GM21360 (cell line): ENCODE measurements at regions not wholly inside any gene's neighbourhood (a gene's known extent, or its start where the extent isn't known, plus 50 kb on each side); places are given as distances from the start of the nearest gene placed in this dataset.

Experiments
- ATAC-seq: cut with Tn5 transposase; IDR thresholded peaks from one replicate; pipeline ENCODE4 v1.9.1; 2021; ENCODE audit warnings: mild to moderate bottlenecking, moderate library complexity; ENCODE audit not compliant: unreplicated experiment

DNA sequence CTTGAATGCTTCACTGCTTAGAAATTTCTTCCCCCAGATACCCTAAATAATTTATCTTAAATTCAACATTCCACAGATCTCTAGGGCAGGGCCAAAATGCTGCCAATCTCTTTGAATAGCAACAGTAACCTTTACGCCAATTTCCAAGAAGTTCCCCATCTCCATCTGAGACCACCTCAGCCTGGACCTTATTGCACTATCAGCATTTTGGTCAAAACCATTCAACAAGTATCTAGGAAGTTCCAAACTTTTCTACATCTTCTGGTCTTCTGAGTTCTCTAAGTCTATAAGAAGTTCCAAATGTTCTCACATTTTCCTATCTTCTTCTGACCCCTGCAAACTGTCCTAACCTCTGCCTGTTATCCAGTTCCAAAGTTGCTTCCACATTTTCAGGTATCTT lies 1306.9 kb upstream of the SORCS1 start:
- ATAC-seq = no peak

DNA sequence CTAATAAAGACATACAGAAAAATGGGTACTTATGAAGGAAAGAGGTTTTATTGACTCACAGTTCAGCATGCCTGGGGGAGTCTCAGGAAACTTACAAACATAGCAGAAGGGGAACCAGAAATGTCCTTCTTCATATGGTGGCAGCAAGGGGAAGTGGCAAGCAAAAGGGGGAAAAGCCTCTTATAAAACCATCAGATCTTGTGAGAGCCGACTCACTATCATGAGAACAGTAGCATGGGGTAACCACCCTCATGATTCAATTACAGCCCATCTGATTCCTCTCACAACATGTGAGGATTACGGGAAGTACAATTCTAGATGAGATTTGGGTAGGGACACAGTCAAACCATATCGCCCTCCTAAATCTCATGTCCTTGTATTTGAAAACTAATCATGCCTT lies 1305.4 kb upstream of the SORCS1 start:
- ATAC-seq = no peak

GRCh38 chr10:108465871-108466641 lies 1301.5 kb upstream of the SORCS1 start:
- no peak for ATAC-seq

DNA sequence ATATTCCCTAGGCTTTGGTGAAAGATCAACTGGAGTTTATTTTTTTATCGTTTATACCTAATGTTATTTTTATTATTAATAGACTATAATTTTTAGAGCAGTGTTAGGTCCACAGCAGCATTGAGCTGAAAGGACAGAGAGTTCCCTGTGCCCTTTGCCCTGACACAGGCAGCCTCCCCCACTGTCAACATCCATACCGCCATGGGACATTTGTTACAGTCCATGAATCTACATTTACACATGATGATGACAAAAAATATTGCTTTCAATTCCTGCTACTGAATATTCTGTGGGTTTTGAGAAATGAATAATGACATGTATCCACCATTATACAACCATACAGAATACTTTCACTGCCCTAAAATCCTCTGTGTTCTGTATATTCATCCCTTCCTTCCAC lies 1297.5 kb upstream of the SORCS1 start:
- no peak for ATAC-seq

DNA sequence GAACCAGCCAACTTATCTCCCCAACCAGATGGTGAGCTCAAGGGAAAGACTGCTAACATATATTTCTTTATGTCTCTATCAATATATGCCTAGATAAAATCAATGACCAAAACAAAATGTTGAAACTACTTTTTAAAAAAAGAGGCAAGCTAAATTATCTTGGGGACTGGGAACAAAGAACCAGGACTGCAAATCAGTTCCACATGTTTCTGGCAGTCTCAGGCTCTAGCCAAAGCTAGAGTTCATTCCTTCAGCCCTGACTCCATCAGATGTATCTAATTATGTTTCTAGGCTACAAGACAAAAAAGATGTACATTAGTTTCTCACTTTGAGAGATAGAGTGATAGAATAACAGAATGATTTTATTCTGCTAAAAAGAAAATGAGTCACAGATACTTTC lies 1290.3 kb upstream of the SORCS1 start:
- no peak for ATAC-seq

DNA sequence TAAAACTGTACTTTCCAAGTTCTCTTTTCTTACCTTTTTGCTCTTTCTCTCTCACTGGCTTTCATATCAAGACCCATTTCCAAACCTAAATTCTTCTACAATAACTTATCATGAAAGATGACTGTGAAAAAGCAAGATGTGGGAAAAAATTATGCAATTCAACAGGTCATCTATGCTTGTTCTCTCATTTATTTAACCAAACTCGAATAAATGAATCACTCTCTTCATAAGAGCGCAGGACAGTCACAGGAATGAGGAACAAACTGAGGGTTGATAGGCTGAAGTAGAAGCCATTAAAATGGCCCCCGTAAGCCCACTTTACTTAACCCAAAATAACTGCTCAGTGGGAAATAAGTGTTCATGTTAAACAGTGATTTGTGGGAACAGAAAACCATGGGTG lies 1289.7 kb upstream of the SORCS1 start:
- ATAC-seq = no peak

GRCh38 chr10:108453166-108453565 lies 1288.7 kb upstream of the SORCS1 start:
- no peak for ATAC-seq

DNA sequence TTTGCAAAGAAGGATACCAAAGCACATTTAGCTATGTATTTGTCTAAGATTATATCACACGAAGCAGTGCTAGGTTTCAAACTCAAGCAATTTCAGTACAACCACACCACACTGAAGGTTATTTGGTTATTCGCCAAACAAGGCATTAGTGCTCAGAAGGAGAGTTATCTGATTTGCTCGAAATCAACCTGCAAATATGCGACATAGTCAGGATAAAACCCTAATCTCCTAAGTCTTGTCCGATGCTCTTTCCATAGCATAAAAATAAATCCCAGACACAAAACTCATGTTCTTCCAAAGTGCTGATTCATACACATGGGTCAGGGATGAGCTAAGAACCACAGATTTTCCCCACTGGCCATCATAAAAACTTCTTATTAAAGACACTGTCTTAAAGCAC lies 1288.0 kb upstream of the SORCS1 start:
- ATAC-seq = no peak

GRCh38 chr10:108450280-108450679 lies 1285.8 kb upstream of the SORCS1 start:
- ATAC-seq = no peak

DNA sequence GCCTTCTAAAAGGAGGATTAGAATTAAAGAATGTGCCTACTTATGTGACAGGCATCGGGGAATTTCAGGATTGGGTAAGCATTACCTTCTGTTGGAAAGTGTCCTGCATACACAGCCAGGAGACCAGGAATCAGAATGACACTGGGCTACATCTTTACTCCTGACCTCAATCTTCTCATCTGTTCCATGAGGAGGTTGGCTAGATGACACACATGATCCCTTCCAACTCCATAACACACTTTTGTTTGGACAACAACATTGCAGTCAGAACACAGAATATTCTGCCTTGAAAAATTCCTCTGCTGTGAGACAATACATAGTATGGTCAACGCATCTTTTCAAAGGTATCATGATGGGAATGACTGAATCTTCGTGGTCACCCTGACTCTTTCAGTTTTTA lies 1281.2 kb upstream of the SORCS1 start:
- ATAC-seq = no peak

- ATAC-seq = no peak
Observed at GRCh38 chr10:108443636-108444035, 1279.1 kb upstream of the SORCS1 start.

DNA sequence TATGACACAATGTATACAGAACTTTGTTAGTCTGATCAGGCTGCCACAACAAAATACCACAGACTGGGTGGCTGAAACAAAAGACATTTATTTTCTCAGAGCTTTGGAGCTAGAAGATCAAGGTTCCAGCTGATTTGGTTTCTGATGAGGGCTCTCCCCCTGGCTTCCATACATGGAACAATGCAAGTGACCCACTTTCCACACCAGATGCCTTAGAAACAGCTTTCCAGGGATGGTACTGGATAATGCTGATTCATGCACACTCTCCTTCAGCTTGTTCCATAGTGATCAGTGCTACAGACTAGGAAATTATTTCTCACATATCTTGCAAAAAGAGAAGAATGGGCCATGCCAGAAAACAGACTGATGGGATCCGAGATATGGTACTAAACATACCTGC lies 1274.9 kb upstream of the SORCS1 start:
- no peak for ATAC-seq

DNA sequence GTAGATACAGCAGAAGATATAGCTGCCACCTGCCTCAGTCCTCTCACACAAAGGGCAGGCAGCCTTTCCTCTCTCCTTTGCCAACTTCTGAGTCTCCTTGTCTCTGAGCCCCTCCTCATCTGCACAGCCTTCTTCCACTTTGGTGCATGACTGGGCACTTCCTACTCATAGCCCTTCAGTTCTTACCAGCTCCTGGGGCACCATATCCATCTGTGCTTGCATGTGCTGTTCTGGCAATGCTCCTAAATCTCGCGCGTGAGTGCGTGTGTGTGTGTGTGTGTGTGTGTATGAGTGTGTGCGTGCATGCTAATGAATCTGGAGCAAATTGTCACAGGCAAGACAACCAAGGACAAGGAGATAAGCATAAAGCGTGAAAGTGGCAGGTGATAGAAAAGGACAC lies 1271.6 kb upstream of the SORCS1 start:
- ATAC-seq = no peak

DNA sequence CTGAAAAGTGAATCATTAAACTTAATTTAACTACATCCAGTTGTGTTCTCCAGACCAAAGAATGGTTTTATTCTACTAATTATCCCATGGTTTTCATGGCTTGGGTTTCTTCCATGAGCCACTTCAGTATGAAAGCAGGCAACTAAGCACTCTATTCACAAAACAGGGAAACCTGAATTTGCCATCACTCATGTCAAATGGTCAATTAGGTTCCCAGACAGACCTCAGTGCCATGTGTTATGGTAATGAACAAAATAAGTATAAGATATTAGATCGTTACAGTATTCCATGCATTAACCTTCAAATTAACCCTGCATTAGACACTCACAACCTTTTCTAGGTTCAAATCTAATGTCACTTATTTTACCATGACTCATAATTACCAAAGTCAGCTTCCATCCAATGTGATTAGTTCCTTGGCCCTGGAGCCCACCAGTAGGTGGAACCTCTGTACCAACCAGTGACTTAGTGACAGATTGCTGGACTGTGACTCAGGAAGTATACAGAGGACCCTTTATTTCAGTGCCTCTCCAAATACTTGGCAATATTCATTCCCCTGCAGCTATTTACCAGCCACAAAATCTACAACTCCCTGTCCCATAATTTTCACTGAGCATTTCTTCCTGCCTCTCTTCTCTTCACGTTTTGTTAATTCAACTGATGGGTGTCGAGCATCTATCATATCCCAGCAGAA lies 1270.2 kb upstream of the SORCS1 start:
- ATAC-seq = no peak

DNA sequence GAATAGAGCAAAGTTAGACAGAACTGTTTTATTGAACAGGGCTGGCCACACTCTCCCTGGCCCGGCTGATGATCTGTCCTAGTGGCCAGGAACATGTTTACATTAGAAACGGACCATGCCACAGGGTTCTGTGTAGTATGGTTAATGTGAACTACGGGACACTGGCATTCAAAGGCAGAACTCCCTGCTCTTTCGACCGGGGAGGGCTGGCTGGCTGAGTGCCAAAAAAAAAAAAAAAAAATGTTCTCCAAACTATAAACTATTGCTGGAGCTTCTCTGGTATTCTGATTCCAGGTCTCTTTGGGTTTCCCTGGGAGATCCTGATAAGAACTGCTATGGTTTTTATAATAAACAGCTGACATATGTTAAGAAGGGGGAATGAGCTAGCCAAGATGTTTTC lies 1262.6 kb upstream of the SORCS1 start:
- no peak for ATAC-seq

GRCh38 chr10:108425283-108425964 lies 1260.9 kb upstream of the SORCS1 start:
- no peak for ATAC-seq

DNA sequence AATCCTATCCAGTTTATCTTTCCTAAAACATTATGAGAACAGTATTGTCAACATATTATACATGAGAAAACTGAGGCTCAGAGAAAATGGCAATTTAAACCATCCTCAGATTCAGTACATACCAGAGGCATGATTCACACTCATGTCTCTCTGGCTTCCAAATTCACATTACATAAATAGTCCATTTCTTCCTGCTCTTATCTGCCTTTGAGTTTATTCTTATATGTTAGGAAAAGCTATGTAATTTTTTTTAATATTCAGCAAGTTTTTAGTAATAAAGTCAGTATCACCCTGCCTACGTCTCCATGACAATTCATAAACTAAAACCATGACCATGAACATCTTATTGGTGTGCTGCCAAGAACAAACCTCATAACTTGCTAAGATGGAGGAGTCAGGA lies 1260.2 kb upstream of the SORCS1 start:
- ATAC-seq = no peak

DNA sequence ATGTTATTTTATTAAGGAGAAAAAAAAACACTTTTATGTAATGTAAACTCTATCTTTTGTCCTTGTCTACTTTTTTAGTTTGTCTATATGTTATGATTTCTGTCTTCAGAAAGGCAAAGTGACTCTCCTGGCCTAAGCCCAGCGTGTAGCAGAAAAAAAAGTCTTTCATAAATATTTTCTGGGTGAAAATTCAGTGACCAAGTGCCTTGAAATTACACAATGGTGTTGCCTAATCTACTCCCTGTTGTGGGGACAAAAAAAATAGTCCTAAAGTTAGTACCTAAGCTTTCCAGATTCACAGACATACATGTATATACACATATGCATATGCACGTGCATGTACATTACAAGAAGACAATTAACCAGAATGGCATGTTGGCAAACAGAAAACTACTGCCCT lies 1257.8 kb upstream of the SORCS1 start:
- no peak for ATAC-seq

GRCh38 chr10:108421266-108421665 lies 1256.8 kb upstream of the SORCS1 start:
- ATAC-seq = no peak

GRCh38 chr10:108413954-108414353 lies 1249.4 kb upstream of the SORCS1 start:
- ATAC-seq = no peak

DNA sequence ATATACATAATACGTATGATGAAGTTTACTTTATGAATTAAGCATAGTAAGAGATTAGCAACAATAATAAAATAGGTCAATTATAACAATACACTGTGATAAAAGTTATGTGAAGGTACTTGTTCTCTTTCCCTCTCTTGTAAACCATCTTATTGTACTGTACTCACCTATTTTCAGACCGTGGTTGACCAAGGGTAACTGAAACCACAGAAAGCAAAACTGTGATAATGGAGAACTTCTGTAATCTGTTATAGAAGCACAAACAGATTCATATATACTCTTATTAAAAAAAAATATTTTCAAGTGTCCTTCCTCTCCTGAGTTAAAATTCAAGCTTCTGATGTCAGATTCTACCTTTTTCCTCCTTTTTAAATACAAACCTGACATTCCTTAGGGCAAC lies 1247.8 kb upstream of the SORCS1 start:
- no peak for ATAC-seq

DNA sequence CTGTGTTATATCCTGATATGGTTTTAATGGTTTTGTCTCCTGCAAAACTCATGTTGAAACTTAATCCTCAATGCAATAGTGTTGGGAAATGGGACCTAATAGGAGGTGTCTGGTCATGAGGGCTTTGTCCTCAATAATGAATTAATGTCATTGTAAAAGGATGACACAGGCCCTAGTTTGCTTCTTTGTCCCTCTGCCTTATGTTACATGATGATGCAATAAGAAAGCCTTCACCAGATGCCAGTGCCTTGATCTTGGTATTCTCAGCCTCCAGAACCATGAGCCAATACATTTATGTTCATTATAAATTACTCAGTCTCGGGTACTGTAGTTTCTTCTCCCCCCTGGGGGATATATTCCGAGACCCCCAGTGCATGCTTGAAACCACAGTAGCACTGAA lies 1247.4 kb upstream of the SORCS1 start:
- no peak for ATAC-seq
